NCI-H2171 (cell line): ENCODE measurements at regions not wholly inside any gene's neighbourhood (a gene's known extent, or its start where the extent isn't known, plus 50 kb on each side); places are given as distances from the start of the nearest gene placed in this dataset.

Experiments used
- DNase-seq: peaks from one replicate; lab custom pipeline; 2025; lab: John Stamatoyannopoulos, UW

DNA sequence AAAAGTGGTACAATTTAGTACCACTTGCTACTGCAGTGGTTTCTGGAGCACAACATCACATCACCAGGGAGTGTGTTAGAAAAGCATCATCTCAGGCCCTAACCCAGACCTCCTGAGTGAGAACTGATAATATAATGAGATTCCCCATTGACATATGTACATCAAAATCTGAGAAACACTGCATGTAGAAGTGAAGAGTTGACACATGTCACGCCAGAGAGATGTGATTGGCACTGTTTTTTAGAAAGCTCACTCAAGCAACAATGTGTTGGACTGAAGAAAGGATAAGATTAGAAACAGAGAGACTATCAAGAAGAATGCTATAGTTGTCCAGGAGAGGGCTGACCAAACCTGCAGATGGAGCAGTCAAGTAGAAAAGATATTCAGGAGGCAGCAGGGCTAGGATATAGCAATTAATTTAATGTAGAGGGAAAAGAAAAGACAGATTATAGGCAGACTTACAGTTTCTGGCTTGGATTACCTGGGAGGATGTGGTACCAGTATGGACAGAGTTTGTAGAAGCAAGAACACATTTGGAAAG is 324.4 kb upstream of the ADAMTSL1 start:
- no peak for DNase-seq

DNA sequence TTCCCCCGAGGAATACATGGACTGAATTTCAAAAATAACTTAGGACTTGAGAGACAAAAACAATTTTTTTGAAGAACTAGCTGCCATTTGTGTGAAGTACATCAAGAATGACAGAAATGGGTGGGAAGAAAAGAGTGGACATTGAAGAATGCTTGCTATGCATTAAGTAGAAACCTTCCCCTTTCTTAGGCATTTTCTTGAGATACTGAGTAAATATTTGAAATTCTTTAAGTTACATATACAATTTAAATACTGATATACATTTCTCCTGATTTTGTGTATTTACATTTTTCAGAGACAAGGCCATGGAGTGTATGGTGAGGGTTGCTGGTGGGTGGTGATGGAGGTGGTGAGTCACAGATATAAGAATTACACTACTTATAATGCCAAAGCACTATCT is 319.3 kb upstream of the ADAMTSL1 start:
- no peak for DNase-seq

DNA sequence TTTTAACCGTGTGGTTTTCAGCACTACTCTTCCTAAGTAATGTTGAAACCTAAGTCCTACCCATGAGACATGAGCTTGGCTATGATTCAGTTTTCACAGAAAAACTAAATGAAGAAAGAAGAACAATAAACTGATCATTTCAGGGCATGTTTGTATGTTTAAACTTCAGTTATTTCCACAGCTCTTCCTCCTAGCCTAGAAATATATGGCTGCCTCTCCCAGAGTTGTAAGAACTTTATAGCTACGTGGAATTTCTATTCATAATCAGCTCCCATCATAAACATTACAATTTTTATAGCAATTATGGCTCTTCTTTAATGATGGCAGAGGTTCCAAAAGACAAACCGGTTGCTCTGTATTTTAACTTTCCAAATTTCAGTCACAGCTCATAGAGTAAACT is 314.7 kb upstream of the ADAMTSL1 start:
- no peak for DNase-seq

DNA sequence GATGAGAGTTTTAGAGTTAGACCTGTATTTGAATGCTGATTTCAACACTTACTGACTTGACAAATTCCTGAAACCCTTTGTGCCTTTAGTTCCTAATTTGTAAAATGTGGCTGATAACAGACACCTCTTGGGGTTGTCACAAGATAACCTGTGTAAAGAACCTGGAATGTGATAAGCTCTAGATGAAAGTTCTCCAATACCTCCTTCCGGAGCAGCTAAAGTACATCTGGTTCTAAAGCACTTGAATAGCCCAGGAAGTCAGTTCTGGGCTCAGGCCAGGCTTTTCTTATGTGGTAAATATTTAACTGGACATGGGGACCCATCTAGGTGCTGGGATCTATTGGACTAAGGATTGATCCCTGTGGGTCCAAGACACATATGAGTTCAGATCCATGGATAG is 310.8 kb upstream of the ADAMTSL1 start:
- DNase-seq, result no peak

DNA sequence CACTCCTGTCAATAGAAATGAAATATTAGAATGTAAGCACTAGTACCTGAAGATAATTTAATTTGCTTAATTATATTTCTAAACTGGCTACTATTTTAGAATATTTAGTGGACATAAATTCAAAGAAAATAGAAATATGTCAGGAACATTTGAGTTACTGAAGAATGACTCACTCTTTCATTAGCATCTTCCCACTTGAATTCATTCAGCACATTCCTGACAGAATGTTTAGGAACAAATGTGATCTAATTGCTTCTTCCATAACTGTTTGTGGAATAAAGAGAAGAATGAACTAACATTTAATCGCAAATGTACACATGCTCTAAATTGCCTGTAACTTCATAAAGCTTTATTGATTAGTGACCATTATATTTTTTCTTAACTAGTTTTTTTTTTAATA is 306.2 kb upstream of the ADAMTSL1 start:
- no peak for DNase-seq

DNA sequence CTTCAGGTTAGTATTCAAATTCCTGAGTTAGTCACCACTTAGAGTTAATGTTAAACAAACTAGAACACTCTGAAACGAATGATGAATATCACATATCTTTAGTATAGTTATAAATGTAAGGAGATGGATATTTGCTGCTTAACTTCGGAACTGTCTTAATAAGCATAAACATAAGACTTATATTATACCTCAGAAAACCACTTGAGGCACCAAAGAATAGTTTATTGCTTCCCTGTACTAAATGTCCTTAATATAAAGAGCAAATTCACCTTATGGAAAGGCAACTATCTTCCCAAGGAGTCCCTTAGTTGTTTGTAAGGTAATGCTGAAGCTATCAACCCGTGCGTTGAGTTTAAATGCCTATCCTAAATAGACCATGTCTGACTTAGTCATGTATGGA is 300.0 kb upstream of the ADAMTSL1 start:
- DNase-seq, result no peak

DNA sequence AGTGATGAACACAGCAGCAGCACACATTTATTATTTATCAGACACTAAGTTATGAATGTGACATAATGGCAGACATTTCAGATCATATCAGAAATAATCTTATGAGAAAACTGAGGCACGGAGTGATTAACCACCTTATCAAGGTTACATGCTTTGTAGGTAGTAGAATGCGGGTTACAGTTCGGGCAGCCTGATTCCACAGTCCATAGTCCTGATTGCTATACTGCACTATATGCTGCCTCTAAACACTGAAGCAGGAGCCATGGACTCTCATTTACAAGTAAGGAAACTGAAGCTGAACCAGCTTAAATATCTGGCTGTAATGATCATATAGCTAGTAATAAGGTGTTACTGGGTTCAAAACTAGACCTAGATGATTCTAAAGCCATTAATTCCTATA is 291.3 kb upstream of the ADAMTSL1 start:
- no peak for DNase-seq

DNA sequence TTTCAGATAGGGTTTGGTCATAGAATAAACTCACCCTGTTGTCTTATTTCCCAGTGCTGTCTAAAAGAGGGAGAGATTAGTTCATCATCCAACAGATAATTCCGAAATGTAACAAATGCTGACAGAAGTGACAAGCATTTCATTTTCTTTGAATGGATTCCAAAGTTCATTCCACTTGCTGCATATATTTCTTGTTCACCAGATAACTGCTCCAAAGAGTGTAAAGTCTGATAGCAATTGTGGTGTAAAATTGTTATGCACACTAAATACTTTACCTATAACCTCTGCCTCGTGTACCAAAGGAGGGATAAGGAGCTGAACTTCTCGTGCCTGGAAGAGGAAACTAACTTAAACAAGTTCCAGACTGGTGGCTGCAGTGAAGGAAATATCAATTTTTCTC is 290.0 kb upstream of the ADAMTSL1 start:
- no peak for DNase-seq

DNA sequence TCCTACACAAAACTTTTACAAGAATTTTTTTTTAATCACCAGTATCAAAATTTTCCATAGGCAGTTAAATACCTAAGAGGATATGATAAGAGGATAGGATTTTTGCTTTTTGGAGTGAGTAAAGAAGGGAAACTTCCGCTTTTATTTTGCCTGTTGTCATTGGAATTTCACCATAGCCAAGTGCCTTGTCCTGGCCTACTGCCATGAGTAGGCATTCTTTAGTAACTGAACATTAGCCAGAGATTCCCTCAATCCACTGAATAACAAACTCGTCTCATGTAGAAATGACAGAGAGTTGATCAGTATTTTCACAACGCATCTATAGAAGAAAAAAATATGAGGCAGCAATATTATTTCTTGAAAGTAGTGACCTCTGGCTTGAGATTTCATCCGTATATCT is 289.6 kb upstream of the ADAMTSL1 start:
- no peak for DNase-seq

DNA sequence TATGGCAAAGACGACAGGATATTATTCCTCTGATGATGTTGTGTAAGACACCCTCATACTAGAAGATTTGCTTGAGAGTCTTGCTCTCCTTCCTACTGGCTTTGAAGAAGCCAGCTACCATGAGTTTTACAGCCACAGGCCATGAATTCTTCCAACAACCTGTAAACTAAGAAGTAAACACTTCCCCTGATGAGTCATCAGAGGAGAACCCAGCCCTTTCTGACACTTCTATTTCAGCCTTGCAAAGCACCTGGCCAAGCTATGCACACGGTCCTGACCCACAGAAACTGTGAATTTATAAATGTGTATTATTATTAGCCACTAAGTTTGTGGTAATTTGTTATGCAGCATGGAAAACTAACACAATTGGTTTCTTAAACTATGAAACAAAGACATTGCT is 288.8 kb upstream of the ADAMTSL1 start:
- no peak for DNase-seq

DNA sequence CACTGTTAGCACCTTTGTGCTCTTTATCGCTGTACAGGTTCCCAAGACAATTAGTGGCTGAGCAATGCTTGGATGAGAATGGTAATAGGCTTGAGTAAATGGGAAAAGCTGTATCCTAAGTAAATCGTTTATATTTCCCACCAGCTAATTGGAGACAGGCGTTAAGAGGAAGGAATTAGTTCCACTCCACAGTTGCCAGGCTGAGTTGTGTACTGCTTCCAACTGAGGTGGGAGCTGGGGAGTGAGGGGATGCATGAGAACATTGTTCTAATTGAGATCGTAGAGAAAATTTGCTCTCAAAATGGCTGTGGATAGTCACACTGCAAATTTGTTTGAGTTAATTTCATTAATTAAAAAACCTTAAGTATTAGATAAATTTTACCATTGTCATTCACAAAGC is 285.0 kb upstream of the ADAMTSL1 start:
- no peak for DNase-seq

DNA sequence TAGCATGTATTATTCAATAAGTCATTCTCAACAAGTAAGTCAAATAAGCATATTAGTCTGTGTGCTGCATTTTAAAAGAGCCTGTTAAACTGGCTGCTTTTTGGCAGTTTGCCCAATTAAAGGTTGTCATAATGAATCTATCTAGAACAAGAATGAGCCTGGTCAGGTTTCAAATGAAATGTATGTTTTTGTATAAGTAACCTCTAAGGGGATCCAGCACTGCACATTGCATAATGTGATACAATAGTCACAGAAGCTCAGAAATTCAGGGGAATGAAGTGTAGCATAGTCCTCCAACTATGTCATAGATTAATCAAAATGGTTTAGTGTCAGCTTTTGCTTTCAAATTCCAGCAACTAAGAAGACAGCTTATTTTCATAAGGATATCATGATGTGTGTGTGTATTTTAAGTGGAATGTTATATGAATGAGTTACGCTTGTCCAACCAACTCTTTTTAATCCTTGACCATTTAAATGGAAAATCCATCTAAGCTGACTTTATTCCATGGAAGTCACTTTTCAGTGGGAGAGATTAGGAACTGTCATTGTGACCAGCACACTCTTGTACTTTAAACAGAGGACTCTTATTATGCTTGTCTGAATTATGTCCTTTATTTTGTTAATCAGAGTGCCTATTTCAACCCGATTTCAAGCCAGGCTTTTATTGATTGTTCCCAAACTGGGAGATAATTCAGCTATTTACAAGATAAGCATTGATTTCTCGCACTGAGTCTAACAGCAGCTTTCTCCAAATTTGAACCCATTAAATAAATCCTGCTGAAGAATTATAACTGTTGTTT is 283.9 kb upstream of the ADAMTSL1 start:
- DNase-seq, result no peak

DNA sequence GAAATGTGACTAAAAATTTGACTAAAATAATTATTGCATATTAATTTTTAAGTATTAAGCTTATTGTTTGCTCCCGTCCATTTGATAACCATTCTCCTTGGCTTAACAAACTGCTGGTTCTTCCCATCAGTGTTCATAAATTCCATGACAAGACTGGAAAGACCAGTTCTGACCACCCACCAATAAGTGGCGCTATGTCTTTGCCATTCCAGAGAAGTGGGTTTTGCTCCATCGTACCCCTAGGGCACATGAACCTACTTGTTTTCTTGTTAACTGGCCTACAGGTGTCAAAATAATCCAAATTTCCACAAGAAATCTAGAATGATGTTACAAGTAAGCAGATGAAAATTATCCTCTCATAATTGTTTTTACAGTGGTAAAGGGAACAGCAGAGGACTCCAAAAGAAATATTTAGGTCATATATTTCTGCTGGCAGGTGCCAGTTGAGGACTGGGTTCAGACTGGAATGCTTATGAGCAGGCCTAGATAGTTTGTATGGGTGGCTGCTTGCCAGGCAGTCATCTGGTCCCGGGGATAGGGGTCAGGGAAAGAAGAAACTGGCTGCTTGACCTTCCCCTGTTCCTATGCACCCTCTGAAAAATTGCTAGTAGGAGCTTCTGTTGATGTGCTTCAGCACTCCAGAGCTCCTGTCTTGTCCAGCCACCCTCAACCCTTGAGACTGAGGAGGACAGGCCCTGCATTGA is 283.1 kb upstream of the ADAMTSL1 start:
- DNase-seq, result no peak

DNA sequence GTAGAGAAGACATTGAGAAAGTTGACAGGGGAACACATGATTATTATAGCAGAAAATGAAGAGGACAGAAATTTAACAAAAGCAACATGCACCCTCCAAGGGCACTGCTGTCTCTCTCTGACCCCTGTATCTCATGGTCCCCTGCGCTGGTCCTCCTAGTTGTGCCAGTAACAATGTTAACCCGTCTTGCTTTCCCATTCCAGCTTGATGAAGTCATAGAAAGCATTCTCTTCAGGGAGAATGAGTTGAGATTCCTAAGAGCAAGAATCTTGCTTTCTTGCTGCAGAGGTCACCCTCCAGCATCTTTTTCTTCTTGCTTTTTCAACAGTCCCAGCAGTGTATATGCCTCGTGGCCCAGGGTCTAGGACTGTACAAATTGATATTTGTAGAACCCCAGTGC is 279.6 kb upstream of the ADAMTSL1 start:
- no peak for DNase-seq

DNA sequence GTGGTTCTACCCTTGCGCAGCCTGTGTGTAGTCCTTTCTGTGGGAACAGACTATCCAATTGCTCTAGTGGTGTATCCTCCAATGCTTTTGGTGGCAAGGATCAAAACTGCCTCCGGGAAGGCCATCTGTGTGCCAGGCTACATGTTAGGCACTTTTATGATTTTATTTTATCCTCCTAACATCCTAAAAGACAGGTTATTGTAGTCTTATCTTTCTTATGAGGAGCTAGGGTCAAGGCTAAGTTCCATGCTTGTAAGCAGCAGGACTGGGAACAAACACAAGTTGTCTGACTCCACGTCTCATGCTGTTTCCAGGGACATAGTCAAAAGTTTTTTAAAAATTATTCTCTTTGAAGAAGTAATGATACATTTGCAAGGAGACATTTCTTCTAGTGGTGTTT is 278.7 kb upstream of the ADAMTSL1 start:
- DNase-seq, result no peak

DNA sequence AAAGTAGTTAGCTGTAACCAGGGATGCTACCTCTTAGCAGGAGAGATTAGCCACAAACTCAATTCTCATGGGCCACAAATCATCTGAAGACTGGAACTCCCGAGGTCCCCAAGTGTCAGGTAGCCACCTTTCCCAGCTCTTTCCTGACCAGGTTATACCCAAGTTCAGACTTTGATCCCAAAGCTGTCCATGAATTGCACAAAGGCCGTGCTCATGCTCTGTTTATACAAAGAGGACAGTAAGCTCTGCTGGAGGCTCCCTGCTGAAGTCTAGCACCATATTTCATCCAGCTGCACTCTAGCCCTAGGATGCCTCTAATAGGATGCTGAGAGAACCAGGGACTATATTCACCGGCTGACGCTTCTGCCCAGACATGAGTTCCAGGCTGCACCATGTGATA is 271.0 kb upstream of the ADAMTSL1 start:
- DNase-seq, result no peak

DNA sequence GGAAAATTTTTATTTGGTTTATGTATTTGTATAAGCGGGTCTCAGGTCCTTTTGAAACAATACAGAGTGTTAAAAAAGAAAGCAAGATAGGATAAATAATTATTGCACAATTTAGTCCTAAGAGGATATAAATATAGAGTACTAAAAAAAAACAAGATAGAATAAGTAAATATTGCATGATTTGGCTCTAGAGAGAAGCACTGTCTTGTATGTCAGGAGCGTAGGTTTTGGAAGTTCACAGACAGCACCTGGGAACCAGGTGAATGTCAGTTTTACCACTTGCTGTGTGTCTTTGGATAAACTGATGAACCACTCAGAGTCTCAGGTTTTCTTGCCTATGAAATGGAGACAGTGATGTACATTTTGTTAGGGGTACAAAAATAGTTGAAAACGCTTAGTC is 266.2 kb upstream of the ADAMTSL1 start:
- DNase-seq, result no peak

DNA sequence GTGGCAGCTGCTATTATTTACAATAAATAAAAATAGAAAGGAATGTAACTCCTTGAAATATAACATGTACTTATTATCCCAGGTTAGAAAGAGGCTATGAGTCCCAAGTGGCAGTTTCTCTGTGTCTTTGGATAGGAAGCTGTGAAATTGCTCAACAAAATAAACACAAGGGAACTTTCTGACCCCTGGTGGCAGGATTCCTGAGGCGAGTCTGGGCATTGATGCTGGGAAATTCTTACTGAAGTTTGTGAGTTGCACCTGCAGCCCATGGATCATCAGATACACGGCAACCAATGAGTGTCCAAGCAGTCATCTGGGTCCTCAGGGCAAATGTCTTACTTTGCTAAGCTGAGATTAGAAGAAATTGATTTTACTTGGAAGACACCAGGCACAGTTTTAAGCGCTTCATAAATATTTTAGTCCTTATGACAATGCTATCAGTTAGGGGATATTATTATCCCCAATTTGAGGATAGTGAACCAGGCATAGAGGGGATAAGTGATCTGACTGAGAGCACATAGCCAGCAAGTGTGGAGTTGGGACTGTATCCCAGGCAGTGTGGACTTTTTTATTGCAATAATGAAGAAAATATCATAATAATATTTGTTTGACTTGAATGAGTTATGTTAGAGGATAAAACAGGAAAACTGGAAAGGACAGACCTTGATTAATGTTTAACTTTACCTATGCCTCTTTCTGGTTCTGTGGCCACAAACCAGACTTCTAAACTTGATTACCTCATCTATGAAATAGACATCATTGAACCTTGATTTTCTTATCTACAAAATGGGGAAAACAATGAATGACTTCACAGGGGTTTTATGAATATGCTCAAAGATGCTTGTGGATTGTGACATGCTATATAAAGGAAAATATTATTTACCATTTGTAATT is 265.5 kb upstream of the ADAMTSL1 start:
- DNase-seq, result peak; percentile 5

DNA sequence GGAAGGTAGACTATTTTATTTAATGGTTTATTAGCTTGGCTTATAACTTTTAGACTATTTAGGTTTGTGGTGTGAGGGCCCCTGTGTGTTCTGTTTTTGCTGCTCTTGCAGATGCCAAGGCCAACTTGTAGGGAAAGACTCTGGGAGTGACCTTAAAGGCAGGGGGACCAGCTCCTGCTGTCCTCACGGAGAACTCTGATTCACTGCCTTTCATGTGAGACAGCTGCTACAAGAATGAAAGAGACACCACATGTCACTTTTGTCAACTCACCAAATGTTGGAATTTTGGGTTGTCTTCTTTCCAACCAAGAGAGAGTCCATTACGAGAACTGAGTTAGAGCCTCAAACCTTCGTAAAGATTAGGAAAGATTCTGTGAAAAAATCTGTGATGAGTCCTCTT is 258.3 kb upstream of the ADAMTSL1 start:
- no peak for DNase-seq

DNA sequence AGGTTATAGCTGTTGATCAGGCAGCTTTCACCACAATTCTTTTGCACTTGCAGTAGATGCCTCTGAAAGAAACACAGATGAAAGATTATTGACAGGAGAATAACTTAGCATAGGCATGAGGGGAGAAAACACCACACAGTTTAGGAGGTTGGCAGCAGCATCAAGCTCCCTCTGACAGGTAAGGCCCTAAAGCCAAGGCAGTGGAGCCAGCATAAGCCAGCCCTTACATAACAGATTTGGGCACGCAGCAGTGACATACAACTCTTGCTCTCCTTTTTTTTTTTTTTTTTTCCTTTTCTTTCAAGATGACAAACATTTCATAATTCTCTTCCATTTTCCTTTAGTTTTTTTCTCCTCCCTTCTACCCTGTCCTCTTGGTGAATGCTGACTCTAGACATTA is 257.6 kb upstream of the ADAMTSL1 start:
- no peak for DNase-seq

DNA sequence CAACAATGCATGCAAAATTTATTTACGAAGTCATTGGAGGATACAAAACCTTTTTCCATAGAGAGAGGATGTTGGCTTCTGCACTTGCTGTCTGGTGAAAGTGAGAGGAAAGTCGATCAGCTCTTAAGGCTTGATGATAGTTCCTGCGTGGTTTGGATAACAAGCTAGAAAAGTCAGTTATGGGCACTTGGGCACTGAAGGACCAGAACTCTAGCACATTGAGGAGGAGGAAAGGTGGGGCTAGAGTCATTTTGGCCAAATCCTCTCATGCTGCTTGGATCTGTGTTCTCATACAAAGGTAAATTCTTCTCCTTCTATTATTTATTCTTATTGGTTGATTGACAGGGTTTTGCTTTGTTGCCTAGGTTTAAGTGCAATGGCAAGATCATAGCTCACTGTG is 245.9 kb upstream of the ADAMTSL1 start:
- no peak for DNase-seq

DNA sequence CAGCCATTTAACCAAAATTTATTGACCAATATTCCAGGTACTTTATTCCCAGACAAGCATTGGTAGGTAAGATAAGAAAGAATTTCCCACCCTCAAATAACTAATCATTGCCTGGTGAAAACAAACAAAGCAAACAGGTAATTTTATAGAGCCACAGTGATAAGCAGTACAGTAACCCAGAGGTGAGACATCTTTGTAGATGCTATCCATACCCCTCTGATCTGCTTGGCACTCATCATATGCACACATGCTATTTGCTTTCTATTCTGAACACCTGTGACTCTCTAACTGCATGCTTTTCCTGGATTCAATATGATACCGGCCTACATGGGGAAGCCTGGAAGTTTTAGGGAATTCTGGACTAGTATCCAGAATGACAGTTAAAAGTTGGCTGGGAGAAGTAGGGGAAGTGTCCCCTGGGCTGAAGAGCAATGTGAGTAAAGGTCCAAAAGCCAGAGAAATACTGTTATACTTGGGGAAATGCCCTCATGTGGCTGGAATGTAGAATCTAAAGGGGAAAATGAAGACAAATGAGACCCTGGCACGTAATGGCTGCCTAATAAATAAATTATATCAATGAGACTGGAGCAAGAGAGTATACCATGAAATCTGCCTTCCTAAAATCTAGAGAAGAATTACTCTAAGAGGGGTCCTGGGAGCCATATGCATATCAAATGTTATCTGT is 243.8 kb upstream of the ADAMTSL1 start:
- DNase-seq, result no peak
